GM23338 (cell line): ENCODE measurements at regions not wholly inside any gene's neighbourhood (a gene's known extent, or its start where the extent isn't known, plus 50 kb on each side); places are given as distances from the start of the nearest gene placed in this dataset.

ENCODE experiments used
- ATAC-seq: fragments of 200-7000 bp; cut with Tn5 transposase; 3 replicates; pipeline ENCODE4 v1.9.1; 2020
- DNase-seq: peaks from one replicate; pipeline ENCODE4 v3.0.0-alpha.2; 2015; ENCODE audit warnings: low spot score
- H2AFZ ChIP-seq: fragments of 200-600 bp; sonication (generic); 2 replicates; pipeline ENCODE4 v1.8.0; 2016; ENCODE audit warnings: antibody characterized with exemption, mild to moderate bottlenecking, moderate library complexity
- H3F3A ChIP-seq: fragments of 200-600 bp; sonication (generic); replicated peaks from 2 replicates; pipeline ENCODE4 v1.8.0; 2017; ENCODE audit warnings: antibody characterized with exemption, mixed run types, low read depth
- H3K27ac ChIP-seq: fragments of 200-600 bp; sonication (generic); 2 replicates; pipeline ENCODE4 v1.6.1; 2016; ENCODE audit warnings: low read depth
- H3K27me3 ChIP-seq: fragments of 200-600 bp; sonication (generic); 2 replicates; pipeline ENCODE4 v1.8.0; 2016; ENCODE audit warnings: mild to moderate bottlenecking, mixed run types, moderate library complexity; ENCODE audit not compliant: insufficient read depth
- H3K36me3 ChIP-seq: fragments of 200-600 bp; sonication (generic); 2 replicates; pipeline ENCODE4 v1.8.0; 2016; ENCODE audit warnings: mild to moderate bottlenecking; ENCODE audit not compliant: insufficient read depth
- H3K4me1 ChIP-seq: fragments of 200-600 bp; sonication (generic); 2 replicates; pipeline ENCODE4 v1.8.0; 2016; ENCODE audit warnings: mild to moderate bottlenecking, moderate library complexity; ENCODE audit not compliant: insufficient read depth
- H3K4me2 ChIP-seq: fragments of 200-600 bp; sonication (generic); 2 replicates; pipeline ENCODE4 v1.7.1; 2017; ENCODE audit warnings: mixed run types
- H3K4me3 ChIP-seq: fragments of 200-600 bp; sonication (generic); 2 replicates; pipeline ENCODE4 v1.6.1; 2016; ENCODE audit warnings: mixed run types
- H3K79me2 ChIP-seq: fragments of 200-600 bp; sonication (generic); replicated peaks from 2 replicates; pipeline ENCODE4 v1.8.0; 2017; ENCODE audit warnings: mild to moderate bottlenecking; ENCODE audit not compliant: insufficient read depth
- H3K9me2 ChIP-seq: fragments of 200-600 bp; sonication (generic); 2 replicates; pipeline ENCODE4 v1.8.0; 2017; ENCODE audit not compliant: insufficient read depth
- H4K20me1 ChIP-seq: fragments of 200-600 bp; sonication (generic); replicated peaks from 2 replicates; pipeline ENCODE4 v1.8.0; 2017; ENCODE audit warnings: mild to moderate bottlenecking; ENCODE audit not compliant: insufficient read depth
- H3K27ac Mint-ChIP-seq: 2 replicates; pipeline ENCODE4 v1.8.0; 2020; ENCODE audit warnings: inconsistent platforms, mild to moderate bottlenecking, moderate library complexity, mixed read lengths
- H3K27me3 Mint-ChIP-seq: 3 replicates; pipeline ENCODE4 v1.8.0; 2022; ENCODE audit warnings: low read depth, mild to moderate bottlenecking, moderate library complexity, mixed read lengths, inconsistent platforms; ENCODE audit not compliant: insufficient read depth, poor library complexity
- H3K36me3 Mint-ChIP-seq: 3 replicates; pipeline ENCODE4 v1.8.0; 2021; ENCODE audit warnings: low read depth, mild to moderate bottlenecking, inconsistent platforms, moderate library complexity, mixed read lengths
- H3K4me1 Mint-ChIP-seq: 3 replicates; pipeline ENCODE4 v1.8.0; 2020; ENCODE audit warnings: mild to moderate bottlenecking, inconsistent platforms, mixed read lengths
- H3K4me3 Mint-ChIP-seq: 3 replicates; pipeline ENCODE4 v1.8.0; 2021; ENCODE audit warnings: moderate library complexity, mild to moderate bottlenecking, inconsistent platforms, mixed read lengths
- H3K9me3 Mint-ChIP-seq: 3 replicates; pipeline ENCODE4 v1.8.0; 2020; ENCODE audit warnings: moderate library complexity, mild to moderate bottlenecking, inconsistent platforms, mixed read lengths
- CTCF ChIP-seq, 2 experiments: fragments of 200-600 bp in 1 of 2; sonication (generic) in 1 of 2; conservative IDR thresholded peaks; 2 replicates each; pipeline versions ENCODE4 v1.5.1 to v1.6.1; 2016 to 2017; ENCODE audit warnings: antibody characterized with exemption in 2 of 2, low read depth in 2 of 2, mild to moderate bottlenecking in 2 of 2, moderate library complexity in 1 of 2
- ETS1 ChIP-seq: IDR thresholded peaks from 2 replicates; pipeline ENCODE4 v1.6.1; 2016; ENCODE audit warnings: antibody characterized with exemption
- EZH2 ChIP-seq: fragments of 200-600 bp; sonication (generic); IDR thresholded peaks from one replicate; pipeline ENCODE4 v1.8.0; 2017; ENCODE audit warnings: antibody characterized with exemption, mild to moderate bottlenecking, low read depth; ENCODE audit not compliant: unreplicated experiment
- EZH2phosphoT487 ChIP-seq: fragments of 200-600 bp; sonication (generic); IDR thresholded peaks from one replicate; pipeline ENCODE4 v1.8.1; 2018; ENCODE audit warnings: antibody characterized with exemption; ENCODE audit not compliant: unreplicated experiment
- POLR2AphosphoS5 ChIP-seq: IDR thresholded peaks from 2 replicates; pipeline ENCODE4 v1.6.1; 2016; ENCODE audit warnings: antibody characterized with exemption, low read depth
- REST ChIP-seq: IDR thresholded peaks from one replicate; pipeline ENCODE4 v1.6.1; 2018; ENCODE audit warnings: antibody characterized with exemption; ENCODE audit not compliant: unreplicated experiment
- ZNF114 ChIP-seq: fragments of 250-450 bp; sonication (Bioruptor Pico); IDR thresholded peaks from 2 replicates; pipeline ENCODE4 v1.5.0; 2020; ENCODE audit warnings: mild to moderate bottlenecking, moderate library complexity

GRCh38 chr21:22630953-22631465 lies 1632.8 kb downstream of the NCAM2 start:
- H3K4me3 Mint-ChIP-seq, result no peak overlapping the region
- no peak overlapping the region for H3K4me2 ChIP-seq
- no peaks in the 10 kb centered on the region for H4K20me1 ChIP-seq
- no peaks in the 10 kb centered on the region for H3F3A ChIP-seq
- H3K27me3 ChIP-seq, result no peaks in the 10 kb centered on the region
- H3K4me3 ChIP-seq, result no peak overlapping the region
- ATAC-seq (no peak), DNase-seq (no peak)
- H3K27ac Mint-ChIP-seq, result no peak overlapping the region
- H3K4me1 Mint-ChIP-seq, result no peaks in the 10 kb centered on the region
- no peak for TF ChIP-seq ZNF114 (CRISPR knock-in tag)
- no peaks in the 10 kb centered on the region for H3K36me3 Mint-ChIP-seq
- H3K4me1 ChIP-seq, result no peaks in the 10 kb centered on the region
- no peak overlapping the region for H2AFZ ChIP-seq
- H3K9me2 ChIP-seq, result no peaks in the 10 kb centered on the region
- H3K9me3 Mint-ChIP-seq, result no peaks in the 10 kb centered on the region
- no peaks in the 10 kb centered on the region for H3K27me3 Mint-ChIP-seq
- H3K27ac ChIP-seq, result no peak overlapping the region
- no peaks in the 10 kb centered on the region for H3K36me3 ChIP-seq
- no peaks in the 10 kb centered on the region for H3K79me2 ChIP-seq

- no peaks in the 10 kb centered on the region for H3F3A ChIP-seq
- H4K20me1 ChIP-seq, result no peaks in the 10 kb centered on the region
- H3K4me2 ChIP-seq, result no peak overlapping the region
- DNase-seq, result no peak
- H3K4me1 Mint-ChIP-seq, result peaks cover 8% of the 10 kb centered on the region
- no peak overlapping the region for H3K27ac Mint-ChIP-seq
- no peak for ATAC-seq
- H2AFZ ChIP-seq, result no peak overlapping the region
- no peaks in the 10 kb centered on the region for H3K4me1 ChIP-seq
- no peaks in the 10 kb centered on the region for H3K9me3 Mint-ChIP-seq
- H3K36me3 Mint-ChIP-seq, result no peaks in the 10 kb centered on the region
- no peak overlapping the region for H3K27ac ChIP-seq
- no peak overlapping the region for H3K4me3 Mint-ChIP-seq
- TF ChIP-seq CTCF (conservative IDR thresholded peaks at IDR 0.05; ENCODE audit: low read depth in 2 of 2) (no peak), REST (no peak), ETS1 (no peak), EZH2phosphoT487 (no peak), POLR2AphosphoS5 (no peak), EZH2 (no peak)
- H3K9me2 ChIP-seq, result no peaks in the 10 kb centered on the region
- no peak overlapping the region for H3K4me3 ChIP-seq
- no peaks in the 10 kb centered on the region for H3K36me3 ChIP-seq
- H3K79me2 ChIP-seq, result no peaks in the 10 kb centered on the region
- no peaks in the 10 kb centered on the region for H3K27me3 ChIP-seq
- H3K27me3 Mint-ChIP-seq, result no peaks in the 10 kb centered on the region
Observed at GRCh38 chr21:22632176-22632575, 1634.0 kb downstream of the NCAM2 start.
